Astrocyte of the cerebellum (primary cell): ENCODE measurements at regions not wholly inside any gene's neighbourhood (a gene's known extent, or its start where the extent isn't known, plus 50 kb on each side); places are given as distances from the start of the nearest gene placed in this dataset.
"Not testable (repeated sequence)": the region's sequence is repeated elsewhere in the genome, so short reads cannot be mapped to it uniquely, and the experiment has no call there.

Experiments
- DNase-seq: peaks from one replicate; pipeline ENCODE4 v3.0.0-alpha.2; 2011; ENCODE audit warnings: low read depth
- H3K4me3 ChIP-seq: 2 replicates; pipeline ENCODE4 v1.5.1; 2011; ENCODE audit warnings: mild to moderate bottlenecking, low read depth, low read length, moderate library complexity
- in situ Hi-C: cut with HindIII; loops from 2 replicates; pipeline ENCODE4 v1.10.0; 2017; ENCODE audit warnings: low sequenced_read_pairs
- TF ChIP-seq, protein P1 (sequence below): IDR thresholded peaks from 2 replicates; pipeline ENCODE4 v1.5.1; 2012; ENCODE audit warnings: low read length, low read depth, moderate library complexity, mild to moderate bottlenecking; ENCODE audit errors: missing control alignments

DNA sequence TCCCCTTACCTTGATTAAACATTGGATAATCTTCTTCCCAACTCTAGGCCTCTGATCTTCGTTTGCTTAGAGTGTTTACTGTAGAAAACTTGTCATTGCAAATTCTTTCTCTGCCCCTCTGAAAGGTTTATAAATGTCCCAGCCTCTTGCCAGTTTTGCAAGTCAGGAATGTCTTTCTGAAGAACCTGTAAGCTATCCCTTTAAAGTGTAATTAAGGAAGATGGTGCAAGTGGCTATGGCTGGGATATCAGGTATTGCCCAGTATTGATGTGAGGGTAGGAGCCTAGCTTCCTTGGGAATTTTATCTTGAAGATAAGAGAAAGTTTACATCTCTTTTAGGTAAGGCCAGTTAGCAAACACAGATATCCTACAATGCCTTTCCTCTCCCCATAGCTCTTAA lies 211.0 kb upstream of the RIMS1 start:
- DNase-seq: no peak
- in situ Hi-C loops: no loop called here
- TF ChIP-seq, protein P1, sequence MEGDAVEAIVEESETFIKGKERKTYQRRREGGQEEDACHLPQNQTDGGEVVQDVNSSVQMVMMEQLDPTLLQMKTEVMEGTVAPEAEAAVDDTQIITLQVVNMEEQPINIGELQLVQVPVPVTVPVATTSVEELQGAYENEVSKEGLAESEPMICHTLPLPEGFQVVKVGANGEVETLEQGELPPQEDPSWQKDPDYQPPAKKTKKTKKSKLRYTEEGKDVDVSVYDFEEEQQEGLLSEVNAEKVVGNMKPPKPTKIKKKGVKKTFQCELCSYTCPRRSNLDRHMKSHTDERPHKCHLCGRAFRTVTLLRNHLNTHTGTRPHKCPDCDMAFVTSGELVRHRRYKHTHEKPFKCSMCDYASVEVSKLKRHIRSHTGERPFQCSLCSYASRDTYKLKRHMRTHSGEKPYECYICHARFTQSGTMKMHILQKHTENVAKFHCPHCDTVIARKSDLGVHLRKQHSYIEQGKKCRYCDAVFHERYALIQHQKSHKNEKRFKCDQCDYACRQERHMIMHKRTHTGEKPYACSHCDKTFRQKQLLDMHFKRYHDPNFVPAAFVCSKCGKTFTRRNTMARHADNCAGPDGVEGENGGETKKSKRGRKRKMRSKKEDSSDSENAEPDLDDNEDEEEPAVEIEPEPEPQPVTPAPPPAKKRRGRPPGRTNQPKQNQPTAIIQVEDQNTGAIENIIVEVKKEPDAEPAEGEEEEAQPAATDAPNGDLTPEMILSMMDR: no peak
- no peak overlapping the region for H3K4me3 ChIP-seq

GRCh38 chr6:71676298-71676697 lies 210.1 kb upstream of the RIMS1 start:
- no peak for DNase-seq
- in situ Hi-C loops: no loop called here
- TF ChIP-seq, protein P1: no peak
- no peak overlapping the region for H3K4me3 ChIP-seq

DNA sequence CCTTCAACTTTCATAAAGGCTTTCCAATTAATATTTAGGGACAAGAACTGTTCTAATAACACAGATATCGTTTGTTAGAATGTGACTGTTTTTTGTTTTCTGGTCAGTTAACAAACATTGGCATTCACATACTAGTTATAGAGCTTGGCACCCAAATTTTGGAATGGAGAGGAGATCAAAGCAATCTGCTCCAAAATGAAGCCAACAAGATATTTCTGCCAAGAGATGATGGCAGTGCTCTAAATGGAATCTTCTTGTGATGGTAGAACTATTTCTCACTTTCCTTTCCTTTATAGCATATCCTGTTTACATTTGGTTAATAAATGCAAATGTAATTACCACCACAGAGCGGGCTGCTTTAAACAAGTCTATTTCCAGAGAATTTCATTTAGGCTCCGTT lies 208.3 kb upstream of the RIMS1 start:
- H3K4me3 ChIP-seq: no peak overlapping the region
- in situ Hi-C loops: no loop called here
- TF ChIP-seq, protein P1: no peak
- no peak for DNase-seq

DNA sequence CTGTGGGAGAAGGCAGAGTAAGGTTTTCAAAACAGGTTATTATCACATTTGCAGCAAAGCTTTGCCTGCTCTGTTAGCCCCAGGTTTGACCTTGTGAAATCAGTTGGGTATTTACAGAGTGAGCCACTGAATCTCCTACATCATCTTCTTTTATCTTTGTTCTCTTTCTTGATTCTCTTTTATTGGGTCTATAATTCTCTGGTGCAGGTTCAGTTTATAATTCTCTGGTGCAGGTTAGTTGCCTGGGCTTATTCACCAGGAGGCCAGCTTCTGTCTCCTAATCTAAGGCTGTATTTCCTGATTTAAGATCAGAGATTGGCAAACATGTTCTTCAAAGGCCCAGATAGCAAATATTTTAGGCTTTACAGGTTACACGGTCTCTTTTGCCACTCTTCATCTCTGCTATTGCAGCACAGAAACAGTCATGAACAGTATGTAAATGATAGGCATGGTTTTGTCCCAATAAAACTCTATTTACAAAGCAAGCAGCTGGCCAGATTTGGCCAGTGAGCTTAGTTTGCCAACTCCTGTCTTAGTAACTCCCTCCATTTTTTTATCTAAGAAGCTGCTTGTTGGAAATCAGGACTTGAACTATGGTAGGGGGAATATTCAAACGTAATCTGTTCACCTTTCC lies 205.0 kb upstream of the RIMS1 start:
- TF ChIP-seq, protein P1: no peak
- no peak for DNase-seq
- H3K4me3 ChIP-seq: no peak overlapping the region
- in situ Hi-C loops: no loop called here

DNA sequence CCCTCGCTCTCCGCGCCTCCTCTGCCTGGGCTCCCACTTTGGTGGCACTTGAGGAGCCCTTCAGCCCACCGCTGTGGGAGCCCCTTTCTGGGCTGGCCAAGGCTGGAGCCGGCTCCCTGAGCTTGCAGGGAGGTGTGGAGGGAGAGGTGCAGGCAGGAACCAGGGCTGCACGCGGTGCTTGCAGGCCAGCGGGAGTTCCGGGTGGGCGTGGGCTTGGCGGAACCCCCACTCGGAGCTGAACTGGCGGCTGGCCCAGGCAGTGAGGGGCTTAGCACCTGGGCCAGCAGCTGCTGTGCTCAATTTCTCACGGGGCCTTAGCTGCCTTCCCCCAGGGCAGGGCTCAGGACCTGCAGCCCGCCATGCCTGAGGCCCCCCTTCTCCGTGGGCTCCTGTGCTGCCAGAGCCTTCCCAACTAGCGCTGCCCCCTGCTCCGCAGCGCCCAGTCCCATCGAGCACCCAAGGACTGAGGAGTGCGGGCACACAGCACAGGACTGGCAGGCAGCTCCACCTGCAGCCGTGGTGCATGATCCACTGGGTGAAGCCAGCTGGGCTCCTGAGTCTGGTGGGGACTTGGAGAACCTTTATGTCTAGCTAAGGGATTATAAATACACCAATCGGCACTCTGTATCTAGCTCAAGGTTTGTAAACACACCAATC lies 200.2 kb upstream of the RIMS1 start:
- DNase-seq, in situ Hi-C loops, H3K4me3 ChIP-seq: not testable (repeated sequence)

DNA sequence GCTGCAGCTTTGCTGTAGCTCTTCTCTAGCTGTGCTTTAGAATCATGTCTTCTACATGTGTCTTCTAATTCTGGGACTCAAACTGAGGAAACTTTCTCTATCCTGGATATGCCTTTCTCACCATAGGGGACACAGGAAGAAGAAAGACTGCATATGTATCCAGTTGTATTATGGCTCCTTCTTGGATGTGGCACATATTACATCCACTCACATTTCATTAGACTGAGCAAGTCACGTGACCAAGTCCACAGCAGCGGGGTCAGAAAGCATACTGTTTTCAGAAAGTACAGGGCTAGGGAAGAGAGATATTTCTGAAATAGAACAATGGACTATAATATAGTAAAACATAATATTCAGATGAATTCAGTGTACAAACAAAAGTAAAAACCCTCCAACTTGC lies 187.6 kb upstream of the RIMS1 start:
- H3K4me3 ChIP-seq: no peak overlapping the region
- TF ChIP-seq, protein P1: no peak
- no peak for DNase-seq
- in situ Hi-C loops: no loop called here

DNA sequence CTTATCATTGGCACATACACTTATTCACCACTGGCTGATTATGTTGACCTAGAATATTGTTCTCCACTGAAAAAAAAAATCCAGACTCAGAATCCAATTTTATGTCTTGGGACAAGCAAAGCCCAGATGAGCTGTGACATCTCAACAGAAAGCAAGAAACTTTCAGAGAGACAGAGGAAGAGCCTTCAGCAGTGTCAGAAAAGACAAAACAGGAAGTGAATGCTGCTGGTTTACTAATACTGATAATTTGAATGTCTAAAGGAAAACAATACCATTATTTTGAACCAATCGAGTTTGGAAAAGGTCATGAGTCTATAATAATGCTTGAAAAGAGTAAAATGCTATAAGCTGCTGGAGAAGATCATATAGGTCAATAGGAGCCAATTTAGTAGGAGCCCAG lies 179.8 kb upstream of the RIMS1 start:
- no peak for DNase-seq
- no peak overlapping the region for H3K4me3 ChIP-seq
- in situ Hi-C loops: no loop called here
- TF ChIP-seq, protein P1: no peak
